Endothelial cell of umbilical vein (primary cell): ENCODE measurements at regions not wholly inside any gene's neighbourhood (a gene's known extent, or its start where the extent isn't known, plus 50 kb on each side); places are given as distances from the start of the nearest gene placed in this dataset.

ENCODE experiments used
- BruUV-seq: library from RNA; stranded (reverse); fragments of 400-500 nt; replicated peaks from 2 replicates; lab custom pipeline; 2021; lab: Mats Ljungman, UMichigan
- CTCF ChIA-PET: fragments of 300-600, 350-600 bp; sonication (Branson Sonifier 250); formaldehyde crosslinking; loops from one replicate; lab custom pipeline; 2021; ENCODE audit warnings: antibody characterized with exemption, inconsistent platforms; lab: Charles Lee
- POLR2A ChIA-PET: fragments of 300-600, 350-600 bp; sonication (Branson Sonifier 250); formaldehyde crosslinking; loops from one replicate; lab custom pipeline; 2021; ENCODE audit warnings: antibody characterized with exemption, inconsistent platforms; lab: Charles Lee
- DNase-seq: peaks from one replicate; pipeline ENCODE4 v3.0.0-alpha.2; 2011; ENCODE audit warnings: low read depth, low spot score
- FAIRE-seq: peaks from 2 replicates; lab custom pipeline; 2011; peaks lifted over from hg19 to GRCh38; lab: Jason Lieb, UNC
- H2AFZ ChIP-seq: 2 replicates; pipeline ENCODE4 v1.6.0; 2012; ENCODE audit warnings: low read depth, low read length, control low read depth, inconsistent platforms
- H3K27ac ChIP-seq: 2 replicates; pipeline ENCODE4 v1.5.1; 2011; ENCODE audit warnings: low read depth, mild to moderate bottlenecking, control low read depth, low read length, moderate library complexity; ENCODE audit not compliant: insufficient read depth
- H3K27me3 ChIP-seq, 2 experiments: 2 replicates each; pipeline versions ENCODE4 v1.6.0 to v1.6.1; 2011; ENCODE audit warnings: low read length in 2 of 2, mixed read lengths in 1 of 2; ENCODE audit not compliant: control insufficient read depth in 2 of 2, insufficient read depth in 2 of 2
- H3K36me3 ChIP-seq, 2 experiments: 2 replicates in 1 of 2; 3 replicates in 1 of 2; pipeline ENCODE4 v1.5.1; 2011; ENCODE audit warnings: low read length in 2 of 2, mild to moderate bottlenecking in 1 of 2, moderate library complexity in 1 of 2; ENCODE audit not compliant: control insufficient read depth in 2 of 2, insufficient read depth in 2 of 2; ENCODE audit errors: extremely low read depth in 1 of 2
- H3K4me1 ChIP-seq: 3 replicates; pipeline ENCODE4 v1.5.1; 2011; ENCODE audit warnings: mild to moderate bottlenecking, low read length; ENCODE audit not compliant: control insufficient read depth, insufficient read depth; ENCODE audit errors: extremely low read depth
- H3K4me2 ChIP-seq: 2 replicates; pipeline ENCODE4 v1.6.1; 2011; ENCODE audit warnings: low read length, control low read depth, mixed read lengths; ENCODE audit not compliant: insufficient read depth
- H3K4me3 ChIP-seq, 3 experiments: fragments of 200-600 bp in 1 of 3; sonication (generic), shearing (Covaris generic) in 1 of 3; replicated peaks in 1 of 3; 2 replicates each; pipeline ENCODE4 v1.5.1; 2011 to 2016; ENCODE audit warnings: control low read depth in 3 of 3, low read length in 3 of 3, mild to moderate bottlenecking in 2 of 3, inconsistent platforms in 1 of 3, low read depth in 1 of 3, moderate library complexity in 1 of 3; ENCODE audit not compliant: insufficient read depth in 1 of 3
- H3K79me2 ChIP-seq: 2 replicates; pipeline ENCODE4 v1.6.0; 2012; ENCODE audit warnings: low read length, inconsistent platforms; ENCODE audit not compliant: control insufficient read depth, insufficient read depth
- H3K9ac ChIP-seq: replicated peaks from 2 replicates; pipeline ENCODE3; 2011; ENCODE audit warnings: low read length, control low read depth; ENCODE audit not compliant: insufficient read depth; ENCODE audit errors: extremely low read depth
- H3K9me1 ChIP-seq: replicated peaks from 3 replicates; pipeline ENCODE4 v1.6.0; 2011; ENCODE audit warnings: mild to moderate bottlenecking, low read length; ENCODE audit not compliant: control insufficient read depth, insufficient read depth; ENCODE audit errors: extremely low read depth
- H3K9me3 ChIP-seq: replicated peaks from 2 replicates; pipeline ENCODE4 v1.5.1; 2012; ENCODE audit warnings: low read length, inconsistent platforms; ENCODE audit not compliant: control insufficient read depth, insufficient read depth
- H4K20me1 ChIP-seq: replicated peaks from 2 replicates; pipeline ENCODE3; 2011; ENCODE audit warnings: mild to moderate bottlenecking, low read length; ENCODE audit not compliant: control insufficient read depth, insufficient read depth; ENCODE audit errors: extremely low read depth
- FOS ChIP-seq: IDR thresholded peaks from 2 replicates; pipeline ENCODE4 v1.6.1; 2011; ENCODE audit warnings: mild to moderate bottlenecking, low read length, moderate library complexity, borderline replicate concordance; ENCODE audit not compliant: insufficient read depth
- GATA2 ChIP-seq: IDR thresholded peaks from 2 replicates; pipeline ENCODE4 v1.7.0; 2011; ENCODE audit warnings: low read depth, mild to moderate bottlenecking, moderate library complexity, mixed read lengths, low read length; ENCODE audit not compliant: insufficient read length, insufficient read depth
- JUN ChIP-seq: IDR thresholded peaks from 2 replicates; pipeline ENCODE4 v1.6.1; 2011; ENCODE audit warnings: borderline replicate concordance, low read depth; ENCODE audit not compliant: insufficient read length, insufficient read depth
- MYC ChIP-seq: IDR thresholded peaks from one replicate; pipeline ENCODE4 v1.6.1; 2011; ENCODE audit warnings: mild to moderate bottlenecking, low read depth, low read length
- POLR2AphosphoS5 ChIP-seq: IDR thresholded peaks from 2 replicates; pipeline ENCODE4 v1.6.1; 2012; ENCODE audit warnings: low read depth, mild to moderate bottlenecking, control low read depth, low read length, moderate library complexity; ENCODE audit not compliant: insufficient read depth
- dilution Hi-C: fragments of 300-500 bp; cut with MboI; formaldehyde crosslinking; loops from one replicate; pipeline ENCODE4 v1.15.0; 2019; ENCODE audit warnings: low sequenced_read_pairs; ENCODE audit not compliant: extremely low pct_ligation_motif_present
- intact Hi-C: fragments of 100-400 bp; cut with micrococcal nuclease; formaldehyde crosslinking; loops from one replicate; pipeline ENCODE4 v1.10.0; 2022
- TF ChIP-seq, protein P1 (sequence below): IDR thresholded peaks from 2 replicates; pipeline ENCODE4 v1.6.1; 2011; ENCODE audit not compliant: insufficient read depth, insufficient read length
- TF ChIP-seq, protein P2 (sequence below), 2 donors: IDR thresholded peaks; 1 replicate in 1 of 2; 2 replicates in 1 of 2; pipeline ENCODE4 v1.5.1; 2011; ENCODE audit warnings: low read length in 2 of 2, mild to moderate bottlenecking in 2 of 2, moderate library complexity in 2 of 2, control low read depth in 1 of 2, inconsistent platforms in 1 of 2, low read depth in 1 of 2; ENCODE audit not compliant: insufficient read depth in 1 of 2; ENCODE audit errors: extremely low read depth in 1 of 2

- POLR2A ChIA-PET = no interaction called here
- H3K27me3 ChIP-seq = no peaks in the 10 kb centered on the region
- H3K9me3 ChIP-seq = no peaks in the 10 kb centered on the region
- H3K4me2 ChIP-seq = no peak overlapping the region
- BruUV-seq = no TSS peak
- H3K79me2 ChIP-seq = no peaks in the 10 kb centered on the region
- intact Hi-C loops = no loop called here
- dilution Hi-C loops = no loop called here
- no peak for FAIRE-seq
- H3K9ac ChIP-seq = no peak overlapping the region
- no peaks in the 10 kb centered on the region for H3K9me1 ChIP-seq
- CTCF ChIA-PET = no interaction called here
- no peak overlapping the region for H3K27ac ChIP-seq
- no peak overlapping the region for H3K4me3 ChIP-seq
- no peak for DNase-seq
- H3K4me1 ChIP-seq = peaks cover 28% of the 10 kb centered on the region
- TF ChIP-seq, protein P1, sequence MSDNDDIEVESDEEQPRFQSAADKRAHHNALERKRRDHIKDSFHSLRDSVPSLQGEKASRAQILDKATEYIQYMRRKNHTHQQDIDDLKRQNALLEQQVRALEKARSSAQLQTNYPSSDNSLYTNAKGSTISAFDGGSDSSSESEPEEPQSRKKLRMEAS = no peak
- TF ChIP-seq, protein P2, sequence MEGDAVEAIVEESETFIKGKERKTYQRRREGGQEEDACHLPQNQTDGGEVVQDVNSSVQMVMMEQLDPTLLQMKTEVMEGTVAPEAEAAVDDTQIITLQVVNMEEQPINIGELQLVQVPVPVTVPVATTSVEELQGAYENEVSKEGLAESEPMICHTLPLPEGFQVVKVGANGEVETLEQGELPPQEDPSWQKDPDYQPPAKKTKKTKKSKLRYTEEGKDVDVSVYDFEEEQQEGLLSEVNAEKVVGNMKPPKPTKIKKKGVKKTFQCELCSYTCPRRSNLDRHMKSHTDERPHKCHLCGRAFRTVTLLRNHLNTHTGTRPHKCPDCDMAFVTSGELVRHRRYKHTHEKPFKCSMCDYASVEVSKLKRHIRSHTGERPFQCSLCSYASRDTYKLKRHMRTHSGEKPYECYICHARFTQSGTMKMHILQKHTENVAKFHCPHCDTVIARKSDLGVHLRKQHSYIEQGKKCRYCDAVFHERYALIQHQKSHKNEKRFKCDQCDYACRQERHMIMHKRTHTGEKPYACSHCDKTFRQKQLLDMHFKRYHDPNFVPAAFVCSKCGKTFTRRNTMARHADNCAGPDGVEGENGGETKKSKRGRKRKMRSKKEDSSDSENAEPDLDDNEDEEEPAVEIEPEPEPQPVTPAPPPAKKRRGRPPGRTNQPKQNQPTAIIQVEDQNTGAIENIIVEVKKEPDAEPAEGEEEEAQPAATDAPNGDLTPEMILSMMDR (IDR thresholded peaks at IDR 0.05; ENCODE audit: extremely low read depth in 1 of 2, insufficient read depth in 1 of 2, low read depth in 1 of 2, low read length in 2 of 2) = no peak
- TF ChIP-seq JUN = no peak
- TF ChIP-seq FOS = no peak
- no peaks in the 10 kb centered on the region for H4K20me1 ChIP-seq
- no peak overlapping the region for H2AFZ ChIP-seq
- no peaks in the 10 kb centered on the region for H3K36me3 ChIP-seq
Measured at GRCh38 chr6:49322861-49323260, 140.2 kb downstream of the MMUT start.

DNA sequence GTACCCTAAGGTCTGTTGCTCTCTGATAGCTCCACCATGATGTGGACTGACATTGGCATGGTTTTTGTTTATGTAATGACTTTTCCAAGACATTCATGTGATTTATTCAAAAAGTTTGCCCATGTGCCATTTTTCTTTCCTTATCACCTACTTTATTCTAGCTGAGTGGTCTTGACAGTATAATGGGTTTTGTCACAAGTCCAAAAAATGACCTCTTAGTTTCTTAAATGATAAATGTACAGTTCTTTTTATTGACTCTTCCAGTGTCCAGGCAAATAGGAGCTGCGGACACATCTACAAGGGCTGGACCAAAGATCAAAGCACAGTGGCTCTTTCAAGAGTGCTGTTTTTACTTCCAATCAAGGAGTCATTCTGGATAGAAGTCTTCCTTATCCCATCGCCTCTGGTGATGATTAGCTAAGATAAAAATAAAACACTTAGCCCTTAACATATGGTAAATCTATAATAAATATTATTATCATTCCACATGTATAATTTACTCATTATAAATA is 141.4 kb downstream of the MMUT start:
- Histone ChIP-seq H2AFZ (no peak overlapping the region), H3K4me3 (no peak overlapping the region), H3K4me2 (no peak overlapping the region), H3K36me3 (no peaks in the 10 kb centered on the region), H3K79me2 (no peaks in the 10 kb centered on the region), H3K4me1 (peaks cover 16% of the 10 kb centered on the region), H3K27ac (no peak overlapping the region), H3K9me1 (no peaks in the 10 kb centered on the region), H3K9me3 (no peaks in the 10 kb centered on the region), H4K20me1 (no peaks in the 10 kb centered on the region), H3K27me3 (no peaks in the 10 kb centered on the region), H3K9ac (no peak overlapping the region)
- dilution Hi-C loops = no loop called here
- no peak for FAIRE-seq
- CTCF ChIA-PET = interaction anchor here (0.8 kb wide), 1 partner anchor 89 kb away, joined by 3 read pairs; no protein-coding TSS in a partner anchor
- POLR2A ChIA-PET = no interaction called here
- TF ChIP-seq JUN (no peak), MYC (no peak), GATA2 (no peak), POLR2AphosphoS5 (no peak)
- TF ChIP-seq, protein P1 = no peak
- no TSS peak for BruUV-seq
- DNase-seq = no peak
- intact Hi-C loops = no loop called here
